Activated naive CD8-positive, alpha-beta T cell treated with anti-CD3 and anti-CD28 coated beads, Interleukin-2, amount 50 U/mL, for 24 hours (primary cell): ENCODE measurements at regions not wholly inside any gene's neighbourhood (a gene's known extent, or its start where the extent isn't known, plus 50 kb on each side); places are given as distances from the start of the nearest gene placed in this dataset.
"Not testable (repeated sequence)": the region's sequence is repeated elsewhere in the genome, so short reads cannot be mapped to it uniquely, and the experiment has no call there.

Experiments
- ATAC-seq: fragments of 150-1000 bp; cut with Tn5 transposase; one replicate; pipeline ENCODE4 v1.10.0; 2021
- DNase-seq: peaks from one replicate; pipeline ENCODE4 v3.0.0; 2021
- H3K27ac Mint-ChIP-seq: one replicate; pipeline ENCODE4 v1.8.0; 2021; ENCODE audit warnings: mild to moderate bottlenecking, mixed read lengths
- H3K27me3 Mint-ChIP-seq: one replicate; pipeline ENCODE4 v1.8.0; 2021; ENCODE audit warnings: mixed read lengths
- H3K36me3 Mint-ChIP-seq: one replicate; pipeline ENCODE4 v1.8.0; 2021; ENCODE audit warnings: low read depth, mixed read lengths
- H3K4me1 Mint-ChIP-seq: one replicate; pipeline ENCODE4 v1.8.0; 2021; ENCODE audit warnings: mixed read lengths
- H3K4me3 Mint-ChIP-seq: one replicate; pipeline ENCODE4 v1.8.0; 2021; ENCODE audit warnings: mild to moderate bottlenecking, moderate library complexity, mixed read lengths
- H3K9me3 Mint-ChIP-seq: one replicate; pipeline ENCODE4 v1.8.0; 2021; ENCODE audit warnings: mixed read lengths

DNA sequence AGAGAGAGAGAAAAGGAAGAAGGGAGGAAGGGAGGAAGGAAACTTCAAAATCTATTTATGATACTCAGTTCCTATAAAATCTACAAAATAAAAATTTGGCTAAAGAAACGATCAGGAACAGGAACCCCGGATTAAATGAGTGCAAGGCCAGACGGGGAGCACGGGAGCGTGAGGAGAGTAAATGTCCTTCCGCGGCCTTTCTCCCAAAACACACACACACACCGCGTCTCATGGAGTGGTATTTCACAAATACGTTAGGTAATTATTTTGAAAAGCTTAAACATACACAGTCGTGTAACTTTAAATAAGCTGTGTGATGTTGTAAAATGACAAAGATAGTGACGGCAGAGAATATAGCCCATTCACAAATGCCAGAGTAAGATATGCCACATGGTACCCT, 125.7 kb upstream of the AFDN start:
- no peak for ATAC-seq
- no peak overlapping the region for H3K27ac Mint-ChIP-seq

DNA sequence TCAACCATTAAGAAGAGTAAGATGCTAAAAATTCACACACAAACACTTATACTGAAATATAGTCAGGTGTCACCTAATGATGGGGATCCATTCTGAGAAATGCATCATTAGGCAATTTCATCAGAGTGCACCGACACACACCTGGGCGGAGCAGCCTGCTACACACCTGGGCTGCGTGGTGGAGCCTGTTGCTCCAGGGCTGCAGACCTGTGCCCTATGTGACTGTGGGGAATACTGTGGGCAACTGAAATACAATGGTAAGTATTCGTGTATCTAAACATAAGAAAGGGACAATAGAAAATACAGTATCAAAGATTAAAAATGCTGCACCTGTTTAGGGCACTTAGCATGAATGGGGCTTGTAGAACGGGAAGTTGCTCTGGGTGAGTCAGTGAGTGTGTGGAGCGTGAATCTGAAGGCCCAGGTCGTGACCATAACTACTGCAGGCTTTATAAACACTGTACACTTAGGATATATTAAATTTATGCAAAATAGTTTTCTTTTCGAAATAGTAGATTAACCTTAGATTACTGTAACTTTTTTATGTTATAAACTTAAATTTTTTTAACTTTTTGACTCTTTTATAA, 124.4 kb upstream of the AFDN start:
- H3K4me3 Mint-ChIP-seq, result no peak overlapping the region
- H3K27ac Mint-ChIP-seq, result no peak overlapping the region
- H3K9me3 Mint-ChIP-seq, result no peaks in the 10 kb centered on the region
- peaks cover 39% of the 10 kb centered on the region for H3K4me1 Mint-ChIP-seq
- H3K36me3 Mint-ChIP-seq, result no peaks in the 10 kb centered on the region
- ATAC-seq (no peak), DNase-seq (no peak)
- H3K27me3 Mint-ChIP-seq, result peaks cover 40% of the 10 kb centered on the region

More for the DNA sequence above, 125.7 kb upstream of the AFDN start:
- Mint-ChIP-seq H3K36me3 (no peaks in the 10 kb centered on the region), H3K9me3 (no peaks in the 10 kb centered on the region), H3K4me1 (peaks cover 31% of the 10 kb centered on the region), H3K27me3 (peaks cover 30% of the 10 kb centered on the region), H3K4me3 (no peak overlapping the region)
- no peak for DNase-seq

DNA sequence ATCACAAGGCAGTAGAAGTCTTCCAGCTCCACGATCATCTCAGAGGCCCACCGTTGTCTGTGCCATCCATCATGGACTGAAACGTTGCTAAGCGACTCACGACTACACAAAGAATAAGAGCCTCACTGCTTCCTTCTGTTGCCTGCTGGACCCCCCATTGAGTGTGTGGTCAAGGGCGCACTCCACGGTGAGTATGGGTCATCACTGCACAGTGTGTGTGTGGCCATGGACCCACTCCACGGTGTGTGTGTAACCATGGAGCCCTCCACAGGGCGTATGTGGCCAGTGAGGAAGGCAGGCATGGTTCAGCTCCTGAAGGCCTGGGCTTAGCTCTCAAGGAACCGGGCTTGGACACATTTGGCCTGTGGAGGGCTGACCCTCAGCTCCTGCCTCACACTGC, 123.4 kb upstream of the AFDN start:
- H3K4me3 Mint-ChIP-seq, result no peak overlapping the region
- ATAC-seq (no peak), DNase-seq (no peak)
- H3K27ac Mint-ChIP-seq, result no peak overlapping the region
- H3K27me3 Mint-ChIP-seq, result peaks cover 48% of the 10 kb centered on the region
- no peaks in the 10 kb centered on the region for H3K36me3 Mint-ChIP-seq
- H3K4me1 Mint-ChIP-seq, result peaks cover 39% of the 10 kb centered on the region
- H3K9me3 Mint-ChIP-seq, result no peaks in the 10 kb centered on the region

- ATAC-seq (no peak), DNase-seq (no peak)
- peaks cover 52% of the 10 kb centered on the region for H3K27me3 Mint-ChIP-seq
- H3K4me3 Mint-ChIP-seq, result no peak overlapping the region
- H3K27ac Mint-ChIP-seq, result no peak overlapping the region
- H3K36me3 Mint-ChIP-seq, result no peaks in the 10 kb centered on the region
- no peaks in the 10 kb centered on the region for H3K9me3 Mint-ChIP-seq
- peaks cover 40% of the 10 kb centered on the region for H3K4me1 Mint-ChIP-seq
Observed at GRCh38 chr6:167703781-167704180, 122.9 kb upstream of the AFDN start.

- DNase-seq (no peak), ATAC-seq (no peak)
- no peak overlapping the region for H3K27ac Mint-ChIP-seq
- no peak overlapping the region for H3K4me3 Mint-ChIP-seq
- H3K4me1 Mint-ChIP-seq, result peaks cover 38% of the 10 kb centered on the region
- peaks cover 59% of the 10 kb centered on the region for H3K27me3 Mint-ChIP-seq
- H3K36me3 Mint-ChIP-seq, result no peaks in the 10 kb centered on the region
- no peaks in the 10 kb centered on the region for H3K9me3 Mint-ChIP-seq
Observed at GRCh38 chr6:167704396-167704901, 122.3 kb upstream of the AFDN start.

- ATAC-seq, result no peak
- no peak overlapping the region for H3K4me3 Mint-ChIP-seq
- H3K36me3 Mint-ChIP-seq, result no peaks in the 10 kb centered on the region
- no peak overlapping the region for H3K27ac Mint-ChIP-seq
- H3K4me1 Mint-ChIP-seq, result peaks cover 29% of the 10 kb centered on the region
- H3K9me3 Mint-ChIP-seq, result no peaks in the 10 kb centered on the region
- no peak for DNase-seq
- peaks cover 67% of the 10 kb centered on the region for H3K27me3 Mint-ChIP-seq
Observed at GRCh38 chr6:167705211-167705750, 121.4 kb upstream of the AFDN start.

DNA sequence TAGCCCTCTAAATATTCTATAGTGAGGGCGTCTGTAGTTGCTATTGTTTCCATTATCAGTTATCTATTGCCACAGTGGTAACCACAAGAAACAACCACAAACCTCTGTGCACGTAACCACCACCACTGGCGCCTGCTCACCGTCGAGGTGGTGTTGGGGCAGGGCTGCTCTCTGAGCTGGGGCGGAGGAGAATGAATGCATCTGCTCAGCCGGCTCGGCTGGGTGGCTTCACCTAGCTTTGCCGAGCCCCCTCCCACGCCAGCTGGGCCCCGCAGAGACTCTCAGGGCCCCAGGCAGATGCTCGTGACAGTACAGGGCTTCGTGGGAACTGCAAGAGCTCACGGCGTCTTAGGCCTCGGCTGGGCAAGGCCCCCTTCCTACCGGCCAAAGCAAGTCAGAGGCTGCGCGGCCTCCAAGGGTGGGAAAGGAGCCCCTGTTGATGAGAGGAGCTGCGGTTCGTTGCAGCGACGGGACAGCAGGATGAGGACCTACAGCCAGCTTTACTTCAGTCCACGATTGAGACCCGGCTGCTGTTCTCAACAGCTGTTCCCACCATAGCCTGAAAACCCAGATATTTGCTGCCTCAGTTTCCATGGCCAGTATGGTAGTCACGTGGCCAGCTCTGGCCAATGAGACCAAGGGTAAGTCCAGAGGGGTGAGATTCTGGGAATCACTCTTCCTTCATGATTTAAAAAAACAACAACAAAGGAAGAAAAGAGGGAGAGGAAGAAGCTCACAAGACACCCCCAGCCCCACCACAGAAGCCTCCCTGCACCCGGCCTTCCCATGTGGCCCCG, 120.2 kb upstream of the AFDN start:
- H3K36me3 Mint-ChIP-seq, result no peaks in the 10 kb centered on the region
- peak overlapping the region; percentile 91 for H3K27ac Mint-ChIP-seq
- peaks cover 69% of the 10 kb centered on the region for H3K27me3 Mint-ChIP-seq
- no peaks in the 10 kb centered on the region for H3K9me3 Mint-ChIP-seq
- peak; percentile 89 for ATAC-seq
- H3K4me3 Mint-ChIP-seq, result peak overlapping the region; percentile 68
- peak; percentile 67 for DNase-seq
- peaks cover 25% of the 10 kb centered on the region for H3K4me1 Mint-ChIP-seq

- H3K4me1 Mint-ChIP-seq, result peaks cover 25% of the 10 kb centered on the region
- H3K9me3 Mint-ChIP-seq, result no peaks in the 10 kb centered on the region
- peaks cover 78% of the 10 kb centered on the region for H3K27me3 Mint-ChIP-seq
- no peak for ATAC-seq
- no peak for DNase-seq
- H3K4me3 Mint-ChIP-seq, result no peak overlapping the region
- H3K36me3 Mint-ChIP-seq, result no peaks in the 10 kb centered on the region
- H3K27ac Mint-ChIP-seq, result no peak overlapping the region
Observed at GRCh38 chr6:167707686-167708500, 118.8 kb upstream of the AFDN start.

GRCh38 chr6:167708501-167709094, 118.1 kb upstream of the AFDN start:
- Mint-ChIP-seq H3K36me3 (no peaks in the 10 kb centered on the region), H3K4me3 (no peak overlapping the region), H3K27ac (no peak overlapping the region), H3K4me1 (peaks cover 25% of the 10 kb centered on the region), H3K9me3 (no peaks in the 10 kb centered on the region), H3K27me3 (peaks cover 80% of the 10 kb centered on the region)
- ATAC-seq (no peak), DNase-seq (no peak)

- Mint-ChIP-seq H3K27ac (no peak overlapping the region), H3K4me3 (no peak overlapping the region)
Observed at GRCh38 chr6:167709196-167709595, 117.5 kb upstream of the AFDN start.

DNA sequence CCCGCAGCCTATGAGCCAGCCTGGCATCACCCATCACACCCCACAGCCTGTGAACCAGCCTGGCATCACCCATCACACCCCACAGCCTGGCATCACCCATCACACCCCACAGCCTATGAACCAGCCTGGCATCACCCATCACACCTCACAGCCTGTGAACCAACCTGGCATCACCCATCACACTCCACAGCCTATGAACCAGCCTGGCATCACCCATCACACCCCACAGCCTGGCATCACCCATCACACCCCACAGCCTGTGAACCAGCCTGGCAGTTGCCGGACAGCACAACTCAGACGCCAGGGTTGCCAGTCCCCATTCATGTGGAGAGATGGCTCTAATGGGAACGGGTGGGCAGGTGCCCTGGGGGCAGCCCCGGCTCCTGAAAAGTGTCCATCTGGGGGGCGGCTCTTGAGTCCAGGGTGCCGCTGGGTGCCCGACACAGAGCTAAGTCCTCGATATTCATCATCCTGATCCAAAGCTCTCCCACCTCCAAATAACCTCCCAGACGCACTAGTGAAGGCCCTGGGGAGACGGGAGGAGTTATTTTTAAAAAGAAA, 116.9 kb upstream of the AFDN start:
- DNase-seq, ATAC-seq, H3K9me3 Mint-ChIP-seq, H3K4me3 Mint-ChIP-seq, H3K36me3 Mint-ChIP-seq, H3K27ac Mint-ChIP-seq: not testable (repeated sequence)
- Mint-ChIP-seq H3K27me3 (peaks cover 85% of the 10 kb centered on the region), H3K4me1 (peaks cover 23% of the 10 kb centered on the region)

More at GRCh38 chr6:167709196-167709595, 117.5 kb upstream of the AFDN start:
- H3K4me1 Mint-ChIP-seq, result peaks cover 25% of the 10 kb centered on the region
- peaks cover 85% of the 10 kb centered on the region for H3K27me3 Mint-ChIP-seq
- no peaks in the 10 kb centered on the region for H3K36me3 Mint-ChIP-seq
- no peak for ATAC-seq
- no peak for DNase-seq
- no peaks in the 10 kb centered on the region for H3K9me3 Mint-ChIP-seq

GRCh38 chr6:167710363-167710920, 116.3 kb upstream of the AFDN start:
- Mint-ChIP-seq H3K4me1 (peaks cover 18% of the 10 kb centered on the region), H3K27ac (no peak overlapping the region), H3K36me3 (no peaks in the 10 kb centered on the region), H3K9me3 (no peaks in the 10 kb centered on the region), H3K4me3 (no peak overlapping the region), H3K27me3 (peaks cover 84% of the 10 kb centered on the region)
- no peak for DNase-seq
- no peak for ATAC-seq

DNA sequence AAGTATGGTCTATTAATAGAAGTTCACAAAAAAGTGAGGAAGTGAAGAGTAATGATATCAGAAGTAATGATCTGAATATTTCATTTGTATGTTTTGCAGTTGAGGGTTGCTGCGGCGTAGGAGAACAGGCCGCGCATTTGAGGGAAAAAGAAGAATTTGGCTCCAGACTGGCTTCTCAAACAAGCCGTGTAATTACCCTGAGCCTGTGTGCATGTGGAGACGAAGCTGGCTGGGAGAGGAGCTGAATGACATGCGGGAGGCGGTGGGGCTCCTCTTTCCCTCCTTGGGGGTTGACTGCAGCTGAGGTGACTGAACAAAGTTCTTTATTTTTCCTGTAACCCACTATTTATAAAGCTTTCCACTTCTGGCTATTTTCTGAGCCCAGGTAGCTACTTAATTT, 115.5 kb upstream of the AFDN start:
- Mint-ChIP-seq H3K9me3 (no peaks in the 10 kb centered on the region), H3K27ac (no peak overlapping the region)
- no peak for ATAC-seq

More for the DNA sequence above, 115.5 kb upstream of the AFDN start:
- peaks cover 84% of the 10 kb centered on the region for H3K27me3 Mint-ChIP-seq
- DNase-seq, result no peak
- peaks cover 11% of the 10 kb centered on the region for H3K4me1 Mint-ChIP-seq
- no peak overlapping the region for H3K4me3 Mint-ChIP-seq
- H3K36me3 Mint-ChIP-seq, result no peaks in the 10 kb centered on the region
